ENCODE measurements at regions not wholly inside any gene's neighbourhood (a gene's known extent, or its start where the extent isn't known, plus 50 kb on each side); places are given as distances from the start of the nearest gene placed in this dataset.

DNA sequence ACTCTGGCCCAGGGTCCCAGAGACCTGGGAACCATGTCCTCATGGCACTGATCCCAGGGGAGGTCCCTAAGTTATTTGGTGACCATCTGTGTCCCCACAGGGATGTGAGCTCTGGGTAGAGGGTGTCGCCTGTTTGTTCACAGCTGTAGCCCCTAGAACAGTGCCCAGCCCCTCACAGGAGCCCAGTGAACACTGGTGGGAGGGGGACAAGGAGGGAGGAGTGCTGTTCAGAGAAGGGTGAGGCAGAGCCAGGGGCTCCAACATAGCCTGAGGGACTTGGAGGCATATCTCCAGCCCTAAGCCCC, 450.4 kb downstream of the MATN1 start:
- WGBS, 2 donors: 92% methylated on average over 1 of the region's 1 CpG; no CpG with 5 or more reads in 1 of the 2 donors
- Histone ChIP-seq H3K36me3 (no peaks in the 10 kb centered on the region), H3K4me3 (replicated peaks in 1 of 3) (no peak overlapping the region), H3K27ac (no peak overlapping the region), H3K9me3 (no peaks in the 10 kb centered on the region), H3K27me3 (no peaks in the 10 kb centered on the region), H3K4me1 (no peaks in the 10 kb centered on the region)
- no peak for DNase-seq
- intact Hi-C loops (cut with DNase I): no loop called here
- no peak for TF ChIP-seq POLR2A (IDR thresholded peaks at IDR 0.05)
- TF ChIP-seq, protein P1, sequence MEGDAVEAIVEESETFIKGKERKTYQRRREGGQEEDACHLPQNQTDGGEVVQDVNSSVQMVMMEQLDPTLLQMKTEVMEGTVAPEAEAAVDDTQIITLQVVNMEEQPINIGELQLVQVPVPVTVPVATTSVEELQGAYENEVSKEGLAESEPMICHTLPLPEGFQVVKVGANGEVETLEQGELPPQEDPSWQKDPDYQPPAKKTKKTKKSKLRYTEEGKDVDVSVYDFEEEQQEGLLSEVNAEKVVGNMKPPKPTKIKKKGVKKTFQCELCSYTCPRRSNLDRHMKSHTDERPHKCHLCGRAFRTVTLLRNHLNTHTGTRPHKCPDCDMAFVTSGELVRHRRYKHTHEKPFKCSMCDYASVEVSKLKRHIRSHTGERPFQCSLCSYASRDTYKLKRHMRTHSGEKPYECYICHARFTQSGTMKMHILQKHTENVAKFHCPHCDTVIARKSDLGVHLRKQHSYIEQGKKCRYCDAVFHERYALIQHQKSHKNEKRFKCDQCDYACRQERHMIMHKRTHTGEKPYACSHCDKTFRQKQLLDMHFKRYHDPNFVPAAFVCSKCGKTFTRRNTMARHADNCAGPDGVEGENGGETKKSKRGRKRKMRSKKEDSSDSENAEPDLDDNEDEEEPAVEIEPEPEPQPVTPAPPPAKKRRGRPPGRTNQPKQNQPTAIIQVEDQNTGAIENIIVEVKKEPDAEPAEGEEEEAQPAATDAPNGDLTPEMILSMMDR (IDR thresholded peaks at IDR 0.05): no peak

DNA sequence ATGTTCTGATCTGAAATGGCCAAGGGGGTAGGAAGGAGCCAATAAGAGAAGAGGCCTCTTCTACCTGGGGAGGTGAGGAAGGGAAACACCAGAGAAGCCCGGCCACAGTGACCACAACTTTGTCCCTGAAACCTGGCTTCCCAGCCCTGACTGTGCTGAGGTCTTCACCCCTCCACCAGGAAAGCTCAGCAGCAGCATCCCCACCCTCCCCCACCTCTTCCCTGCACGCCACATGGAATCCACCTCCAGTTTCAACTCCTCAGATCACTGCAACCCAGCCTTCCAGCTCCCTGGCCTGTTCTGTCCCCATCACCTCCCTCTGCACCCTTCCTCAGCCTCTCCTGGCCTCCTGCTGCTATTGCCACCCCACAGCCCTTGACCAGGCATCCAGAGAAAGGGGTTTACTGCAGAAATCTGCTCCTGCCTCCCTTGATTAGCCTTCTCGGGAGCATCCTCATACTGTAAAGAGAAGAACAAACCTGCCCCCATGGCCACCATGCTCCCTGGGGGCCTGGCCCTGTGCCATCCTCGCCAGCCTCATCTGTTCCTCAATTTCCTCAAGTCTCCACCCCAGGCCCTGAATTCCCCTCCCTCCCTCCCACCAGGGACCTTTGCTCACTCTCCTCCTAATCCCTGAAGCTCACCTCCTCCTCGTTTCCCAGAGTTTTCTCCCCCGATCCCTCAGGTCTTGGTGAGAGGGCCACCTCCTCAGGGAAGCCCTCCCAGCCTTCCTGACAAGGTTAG, 450.9 kb downstream of the MATN1 start:
- no peak for DNase-seq
- Histone ChIP-seq H3K27me3 (no peaks in the 10 kb centered on the region), H3K36me3 (no peaks in the 10 kb centered on the region), H3K9me3 (no peaks in the 10 kb centered on the region), H3K27ac (no peak overlapping the region), H3K4me1 (no peaks in the 10 kb centered on the region), H3K4me3 (replicated peaks in 1 of 3) (no peak overlapping the region)
- intact Hi-C loops (cut with DNase I): no loop called here
- WGBS, 2 donors: 66 to 73% methylated on average over 6 of the region's 6 CpGs
- TF ChIP-seq, protein P1 (IDR thresholded peaks at IDR 0.05): no peak
- TF ChIP-seq POLR2A (IDR thresholded peaks at IDR 0.05): no peak

DNA sequence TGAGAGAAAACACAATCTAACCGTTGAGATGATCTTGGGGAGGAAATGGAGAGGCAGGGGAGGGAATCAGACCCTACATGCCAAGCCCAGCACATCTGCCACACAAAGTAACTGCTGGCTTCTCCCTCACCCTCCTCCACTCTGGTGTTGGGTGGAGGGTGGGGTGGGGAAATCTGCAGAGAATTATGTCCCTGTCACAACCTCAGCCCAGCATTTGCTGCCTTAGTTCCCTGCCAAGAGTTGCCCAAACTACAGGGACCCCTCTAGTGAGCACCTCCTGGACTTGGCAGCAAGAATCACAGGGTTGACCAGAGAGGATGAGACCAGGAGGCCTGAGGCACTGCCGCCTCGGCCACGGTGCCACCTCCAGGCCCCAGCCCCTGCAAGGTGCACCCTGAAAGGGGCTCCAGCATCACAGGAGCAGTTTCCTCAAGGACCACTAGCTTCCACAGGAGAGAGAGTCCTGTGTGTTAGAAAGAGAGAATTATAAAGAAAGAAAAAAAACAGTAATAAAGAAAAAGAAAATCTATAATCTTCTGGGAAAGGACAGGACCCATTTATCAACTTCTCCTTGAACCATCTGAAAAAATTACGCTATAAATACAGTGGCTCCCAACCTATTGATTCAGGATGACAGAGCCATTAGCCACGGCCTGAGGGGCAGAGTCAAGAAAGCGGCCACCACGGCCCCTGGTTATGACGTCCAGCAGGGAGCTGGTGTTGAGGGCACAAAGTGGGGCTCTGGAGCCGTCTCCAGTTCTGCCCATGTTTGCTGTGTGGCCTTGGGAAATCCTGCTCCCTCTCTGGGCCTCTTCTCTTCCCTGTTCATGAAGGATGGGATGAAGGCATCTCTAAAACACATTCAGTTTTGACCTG, 451.7 kb downstream of the MATN1 start:
- Histone ChIP-seq H3K27me3 (no peaks in the 10 kb centered on the region), H3K4me1 (no peaks in the 10 kb centered on the region), H3K27ac (no peak overlapping the region), H3K9me3 (no peaks in the 10 kb centered on the region), H3K4me3 (replicated peaks in 1 of 3) (no peak overlapping the region), H3K36me3 (no peaks in the 10 kb centered on the region)
- intact Hi-C loops (cut with DNase I): no loop called here
- WGBS, 2 donors: 70 to 80% methylated on average over 10 of the region's 10 CpGs
- TF ChIP-seq POLR2A (IDR thresholded peaks at IDR 0.05): no peak
- TF ChIP-seq, protein P1 (IDR thresholded peaks at IDR 0.05): no peak
- DNase-seq: no peak

DNA sequence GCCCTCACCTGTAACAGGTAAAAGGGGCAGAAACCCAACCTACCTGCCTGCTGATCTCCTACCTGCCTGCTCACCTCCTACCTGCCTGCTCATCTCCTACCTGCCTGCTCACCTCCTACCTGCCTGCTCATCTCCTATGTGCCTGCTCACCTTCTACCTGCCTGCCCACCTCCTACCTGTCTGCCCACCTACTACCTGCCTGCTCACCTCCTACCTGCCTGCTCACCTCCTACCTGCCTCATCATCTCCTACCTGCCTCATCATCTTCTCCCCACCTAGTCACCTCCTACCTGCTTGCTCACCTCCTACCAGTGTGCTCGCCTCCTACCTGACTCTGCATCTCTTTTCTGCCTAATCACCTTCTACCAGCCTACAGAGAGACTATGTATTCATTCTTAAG, 452.9 kb downstream of the MATN1 start:
- no peak overlapping the region for H3K4me3 ChIP-seq (replicated peaks in 1 of 3)
- TF ChIP-seq POLR2A (IDR thresholded peaks at IDR 0.05): no peak
- TF ChIP-seq, protein P1 (IDR thresholded peaks at IDR 0.05): no peak
- no peak overlapping the region for H3K27ac ChIP-seq
- no peaks in the 10 kb centered on the region for H3K9me3 ChIP-seq
- H3K36me3 ChIP-seq: no peaks in the 10 kb centered on the region
- no peak for DNase-seq
- 87 to 95% methylated on average over 1 of the region's 1 CpG for WGBS, 2 donors
- H3K4me1 ChIP-seq: no peaks in the 10 kb centered on the region
- no peaks in the 10 kb centered on the region for H3K27me3 ChIP-seq
- intact Hi-C loops (cut with DNase I): no loop called here

Data from thyroid gland (tissue), 4 donors.